WTC11 (cell line): ENCODE measurements at regions not wholly inside any gene's neighbourhood (a gene's known extent, or its start where the extent isn't known, plus 50 kb on each side); places are given as distances from the start of the nearest gene placed in this dataset.

ENCODE experiments used
- FOXJ3 ChIP-seq: sonication (generic); formaldehyde crosslinking; IDR thresholded peaks from 2 replicates; pipeline ENCODE4 v1.9.0; 2021; ENCODE audit warnings: missing genetic modification reagents, mild to moderate bottlenecking, borderline replicate concordance
- FOXK1 ChIP-seq: sonication (generic); formaldehyde crosslinking; IDR thresholded peaks from 2 replicates; pipeline ENCODE4 v1.8.0; 2022; ENCODE audit warnings: mild to moderate bottlenecking, moderate library complexity, missing genetic modification reagents
- FOXP4 ChIP-seq: sonication (generic); formaldehyde crosslinking; IDR thresholded peaks from 2 replicates; pipeline ENCODE4 v1.8.0; 2022; ENCODE audit warnings: mild to moderate bottlenecking, missing genetic modification reagents
- NR3C1 ChIP-seq: sonication (generic); formaldehyde crosslinking; conservative IDR thresholded peaks from 2 replicates; pipeline ENCODE4 v1.8.1; 2023; ENCODE audit warnings: low read depth, mild to moderate bottlenecking, missing genetic modification reagents
- TF ChIP-seq, protein P1 (sequence below): fragments of 200-600 bp; IDR thresholded peaks from 2 replicates; pipeline ENCODE4 v1.8.0; 2022; ENCODE audit warnings: antibody characterized with exemption

- TF ChIP-seq FOXJ3 (CRISPR knock-in tag) (no peak), NR3C1 (CRISPR knock-in tag) (no peak), FOXP4 (CRISPR knock-in tag) (no peak), FOXK1 (CRISPR knock-in tag) (no peak)
- TF ChIP-seq, protein P1, sequence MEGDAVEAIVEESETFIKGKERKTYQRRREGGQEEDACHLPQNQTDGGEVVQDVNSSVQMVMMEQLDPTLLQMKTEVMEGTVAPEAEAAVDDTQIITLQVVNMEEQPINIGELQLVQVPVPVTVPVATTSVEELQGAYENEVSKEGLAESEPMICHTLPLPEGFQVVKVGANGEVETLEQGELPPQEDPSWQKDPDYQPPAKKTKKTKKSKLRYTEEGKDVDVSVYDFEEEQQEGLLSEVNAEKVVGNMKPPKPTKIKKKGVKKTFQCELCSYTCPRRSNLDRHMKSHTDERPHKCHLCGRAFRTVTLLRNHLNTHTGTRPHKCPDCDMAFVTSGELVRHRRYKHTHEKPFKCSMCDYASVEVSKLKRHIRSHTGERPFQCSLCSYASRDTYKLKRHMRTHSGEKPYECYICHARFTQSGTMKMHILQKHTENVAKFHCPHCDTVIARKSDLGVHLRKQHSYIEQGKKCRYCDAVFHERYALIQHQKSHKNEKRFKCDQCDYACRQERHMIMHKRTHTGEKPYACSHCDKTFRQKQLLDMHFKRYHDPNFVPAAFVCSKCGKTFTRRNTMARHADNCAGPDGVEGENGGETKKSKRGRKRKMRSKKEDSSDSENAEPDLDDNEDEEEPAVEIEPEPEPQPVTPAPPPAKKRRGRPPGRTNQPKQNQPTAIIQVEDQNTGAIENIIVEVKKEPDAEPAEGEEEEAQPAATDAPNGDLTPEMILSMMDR: no peak
Observed at GRCh38 chr7:37555528-37555927, 106.9 kb upstream of the ELMO1 start.
